ENCODE measurements at regions not wholly inside any gene's neighbourhood (a gene's known extent, or its start where the extent isn't known, plus 50 kb on each side); places are given as distances from the start of the nearest gene placed in this dataset.

- TF ChIP-seq CTCF (IDR thresholded peaks at IDR 0.05; ENCODE audit: insufficient read depth, low read length): no peak
- no peak for TF ChIP-seq POLR2AphosphoS5 (IDR thresholded peaks at IDR 0.05; ENCODE audit: low read depth)
Measured at GRCh38 chr2:228698963-228699362, 517.5 kb upstream of the SPHKAP start.

Data from HL-60 (cell line).